Endothelial cell of umbilical vein (primary cell): ENCODE measurements at regions not wholly inside any gene's neighbourhood (a gene's known extent, or its start where the extent isn't known, plus 50 kb on each side); places are given as distances from the start of the nearest gene placed in this dataset.

Source experiments
- BruUV-seq: library from RNA; stranded (reverse); fragments of 400-500 nt; replicated peaks from 2 replicates; lab custom pipeline; 2021; lab: Mats Ljungman, UMichigan
- CTCF ChIA-PET: fragments of 300-600, 350-600 bp; sonication (Branson Sonifier 250); formaldehyde crosslinking; loops from one replicate; lab custom pipeline; 2021; ENCODE audit warnings: antibody characterized with exemption, inconsistent platforms; lab: Charles Lee
- POLR2A ChIA-PET: fragments of 300-600, 350-600 bp; sonication (Branson Sonifier 250); formaldehyde crosslinking; loops from one replicate; lab custom pipeline; 2021; ENCODE audit warnings: antibody characterized with exemption, inconsistent platforms; lab: Charles Lee
- DNase-seq: peaks from one replicate; pipeline ENCODE4 v3.0.0-alpha.2; 2011; ENCODE audit warnings: low read depth, low spot score
- FAIRE-seq: peaks from 2 replicates; lab custom pipeline; 2011; peaks lifted over from hg19 to GRCh38; lab: Jason Lieb, UNC
- H2AFZ ChIP-seq: 2 replicates; pipeline ENCODE4 v1.6.0; 2012; ENCODE audit warnings: low read depth, low read length, control low read depth, inconsistent platforms
- H3K27ac ChIP-seq: 2 replicates; pipeline ENCODE4 v1.5.1; 2011; ENCODE audit warnings: low read depth, mild to moderate bottlenecking, control low read depth, low read length, moderate library complexity; ENCODE audit not compliant: insufficient read depth
- H3K27me3 ChIP-seq, 2 experiments: 2 replicates each; pipeline versions ENCODE4 v1.6.0 to v1.6.1; 2011; ENCODE audit warnings: low read length in 2 of 2, mixed read lengths in 1 of 2; ENCODE audit not compliant: control insufficient read depth in 2 of 2, insufficient read depth in 2 of 2
- H3K36me3 ChIP-seq, 2 experiments: 2 replicates in 1 of 2; 3 replicates in 1 of 2; pipeline ENCODE4 v1.5.1; 2011; ENCODE audit warnings: low read length in 2 of 2, mild to moderate bottlenecking in 1 of 2, moderate library complexity in 1 of 2; ENCODE audit not compliant: control insufficient read depth in 2 of 2, insufficient read depth in 2 of 2; ENCODE audit errors: extremely low read depth in 1 of 2
- H3K4me1 ChIP-seq: 3 replicates; pipeline ENCODE4 v1.5.1; 2011; ENCODE audit warnings: mild to moderate bottlenecking, low read length; ENCODE audit not compliant: control insufficient read depth, insufficient read depth; ENCODE audit errors: extremely low read depth
- H3K4me2 ChIP-seq: 2 replicates; pipeline ENCODE4 v1.6.1; 2011; ENCODE audit warnings: low read length, control low read depth, mixed read lengths; ENCODE audit not compliant: insufficient read depth
- H3K4me3 ChIP-seq, 3 experiments: fragments of 200-600 bp in 1 of 3; sonication (generic), shearing (Covaris generic) in 1 of 3; replicated peaks in 1 of 3; 2 replicates each; pipeline ENCODE4 v1.5.1; 2011 to 2016; ENCODE audit warnings: control low read depth in 3 of 3, low read length in 3 of 3, mild to moderate bottlenecking in 2 of 3, inconsistent platforms in 1 of 3, low read depth in 1 of 3, moderate library complexity in 1 of 3; ENCODE audit not compliant: insufficient read depth in 1 of 3
- H3K79me2 ChIP-seq: 2 replicates; pipeline ENCODE4 v1.6.0; 2012; ENCODE audit warnings: low read length, inconsistent platforms; ENCODE audit not compliant: control insufficient read depth, insufficient read depth
- H3K9ac ChIP-seq: replicated peaks from 2 replicates; pipeline ENCODE3; 2011; ENCODE audit warnings: low read length, control low read depth; ENCODE audit not compliant: insufficient read depth; ENCODE audit errors: extremely low read depth
- H3K9me1 ChIP-seq: replicated peaks from 3 replicates; pipeline ENCODE4 v1.6.0; 2011; ENCODE audit warnings: mild to moderate bottlenecking, low read length; ENCODE audit not compliant: control insufficient read depth, insufficient read depth; ENCODE audit errors: extremely low read depth
- H3K9me3 ChIP-seq: replicated peaks from 2 replicates; pipeline ENCODE4 v1.5.1; 2012; ENCODE audit warnings: low read length, inconsistent platforms; ENCODE audit not compliant: control insufficient read depth, insufficient read depth
- H4K20me1 ChIP-seq: replicated peaks from 2 replicates; pipeline ENCODE3; 2011; ENCODE audit warnings: mild to moderate bottlenecking, low read length; ENCODE audit not compliant: control insufficient read depth, insufficient read depth; ENCODE audit errors: extremely low read depth
- CTCF ChIP-seq, 2 donors: IDR thresholded peaks; 1 replicate in 1 of 2; 2 replicates in 1 of 2; pipeline ENCODE4 v1.5.1; 2011; ENCODE audit warnings: low read length in 2 of 2, mild to moderate bottlenecking in 2 of 2, moderate library complexity in 2 of 2, control low read depth in 1 of 2, inconsistent platforms in 1 of 2, low read depth in 1 of 2; ENCODE audit not compliant: insufficient read depth in 1 of 2; ENCODE audit errors: extremely low read depth in 1 of 2
- EZH2 ChIP-seq: IDR thresholded peaks from 2 replicates; pipeline ENCODE4 v1.6.1; 2012; ENCODE audit warnings: borderline replicate concordance, low read depth, mild to moderate bottlenecking, moderate library complexity, low read length, inconsistent platforms; ENCODE audit not compliant: severe bottlenecking
- FOS ChIP-seq: IDR thresholded peaks from 2 replicates; pipeline ENCODE4 v1.6.1; 2011; ENCODE audit warnings: mild to moderate bottlenecking, low read length, moderate library complexity, borderline replicate concordance; ENCODE audit not compliant: insufficient read depth
- GATA2 ChIP-seq: IDR thresholded peaks from 2 replicates; pipeline ENCODE4 v1.7.0; 2011; ENCODE audit warnings: low read depth, mild to moderate bottlenecking, moderate library complexity, mixed read lengths, low read length; ENCODE audit not compliant: insufficient read length, insufficient read depth
- JUN ChIP-seq: IDR thresholded peaks from 2 replicates; pipeline ENCODE4 v1.6.1; 2011; ENCODE audit warnings: borderline replicate concordance, low read depth; ENCODE audit not compliant: insufficient read length, insufficient read depth
- MAX ChIP-seq: IDR thresholded peaks from 2 replicates; pipeline ENCODE4 v1.6.1; 2011; ENCODE audit not compliant: insufficient read depth, insufficient read length
- MYC ChIP-seq: IDR thresholded peaks from one replicate; pipeline ENCODE4 v1.6.1; 2011; ENCODE audit warnings: mild to moderate bottlenecking, low read depth, low read length
- POLR2A ChIP-seq: IDR thresholded peaks from 2 replicates; pipeline ENCODE4 v1.6.1; 2012; ENCODE audit warnings: low read depth, mild to moderate bottlenecking, control low read depth, low read length
- POLR2AphosphoS5 ChIP-seq: IDR thresholded peaks from 2 replicates; pipeline ENCODE4 v1.6.1; 2012; ENCODE audit warnings: low read depth, mild to moderate bottlenecking, control low read depth, low read length, moderate library complexity; ENCODE audit not compliant: insufficient read depth
- dilution Hi-C: fragments of 300-500 bp; cut with MboI; formaldehyde crosslinking; loops from one replicate; pipeline ENCODE4 v1.15.0; 2019; ENCODE audit warnings: low sequenced_read_pairs; ENCODE audit not compliant: extremely low pct_ligation_motif_present
- intact Hi-C: fragments of 100-400 bp; cut with micrococcal nuclease; formaldehyde crosslinking; loops from one replicate; pipeline ENCODE4 v1.10.0; 2022

- no peak overlapping the region for H3K4me3 ChIP-seq
- dilution Hi-C loops: no loop called here
- no peaks in the 10 kb centered on the region for H3K4me1 ChIP-seq
- H3K9ac ChIP-seq: no peak overlapping the region
- no peak overlapping the region for H3K4me2 ChIP-seq
- FAIRE-seq: no peak
- DNase-seq: no peak
- H3K9me1 ChIP-seq: no peaks in the 10 kb centered on the region
- ChIA-PET CTCF (no interaction called here), POLR2A (no interaction called here)
- H3K79me2 ChIP-seq: no peaks in the 10 kb centered on the region
- no peak for TF ChIP-seq MAX
- no peak for TF ChIP-seq CTCF (IDR thresholded peaks at IDR 0.05; ENCODE audit: extremely low read depth in 1 of 2, insufficient read depth in 1 of 2, low read depth in 1 of 2, low read length in 2 of 2)
- no peak for TF ChIP-seq JUN
- TF ChIP-seq MYC: no peak
- TF ChIP-seq FOS: no peak
- no peak for TF ChIP-seq POLR2AphosphoS5
- no peak for TF ChIP-seq POLR2A
- no peak for TF ChIP-seq EZH2
- no peak for TF ChIP-seq GATA2
- H3K27ac ChIP-seq: no peak overlapping the region
- H3K9me3 ChIP-seq: no peaks in the 10 kb centered on the region
- H3K27me3 ChIP-seq: no peaks in the 10 kb centered on the region
- no peak overlapping the region for H2AFZ ChIP-seq
- no peaks in the 10 kb centered on the region for H4K20me1 ChIP-seq
- BruUV-seq: no TSS peak
- intact Hi-C loops: no loop called here
- H3K36me3 ChIP-seq: no peaks in the 10 kb centered on the region
These were observed 134.0 kb upstream of the GRIK2 start for GRCh38 chr6:101259505-101259904.
